ENCODE measurements at regions not wholly inside any gene's neighbourhood (a gene's known extent, or its start where the extent isn't known, plus 50 kb on each side); places are given as distances from the start of the nearest gene placed in this dataset.

DNA sequence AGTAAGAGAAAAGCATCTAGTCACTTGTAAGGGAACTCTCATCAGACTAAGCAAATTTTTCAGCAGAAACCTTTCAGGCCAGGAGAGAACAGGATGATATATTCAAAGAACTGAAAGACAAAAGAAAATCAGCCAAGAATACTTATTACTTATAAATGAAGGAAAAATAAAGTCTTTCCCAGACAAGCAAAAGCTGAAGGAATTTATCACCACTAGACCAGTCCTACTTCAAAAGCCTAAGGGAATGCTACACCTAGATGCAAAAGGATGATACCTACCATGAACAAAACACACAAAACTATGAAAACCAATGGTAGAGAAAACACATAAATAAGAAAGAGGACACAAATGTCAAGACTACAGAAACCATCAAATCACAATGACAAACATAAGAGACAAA lies 126.6 kb upstream of the ABCB5 start:
- TF ChIP-seq CTCF (IDR thresholded peaks at IDR 0.05; ENCODE audit: poor library complexity) (no peak), EZH2phosphoT487 (IDR thresholded peaks at IDR 0.05; ENCODE audit: low read depth, severe bottlenecking, unreplicated experiment) (no peak), EZH2 (IDR thresholded peaks at IDR 0.05; ENCODE audit: borderline replicate concordance) (no peak)

Measured in hepatocyte (in vitro differentiated cells).